ENCODE measurements at regions not wholly inside any gene's neighbourhood (a gene's known extent, or its start where the extent isn't known, plus 50 kb on each side); places are given as distances from the start of the nearest gene placed in this dataset.
A peak's percentile ranks its signal among the peaks of the same experiment; 100 is the strongest.
"Not testable (repeated sequence)": the region's sequence is repeated elsewhere in the genome, so short reads cannot be mapped to it uniquely, and the experiment has no call there.

DNA sequence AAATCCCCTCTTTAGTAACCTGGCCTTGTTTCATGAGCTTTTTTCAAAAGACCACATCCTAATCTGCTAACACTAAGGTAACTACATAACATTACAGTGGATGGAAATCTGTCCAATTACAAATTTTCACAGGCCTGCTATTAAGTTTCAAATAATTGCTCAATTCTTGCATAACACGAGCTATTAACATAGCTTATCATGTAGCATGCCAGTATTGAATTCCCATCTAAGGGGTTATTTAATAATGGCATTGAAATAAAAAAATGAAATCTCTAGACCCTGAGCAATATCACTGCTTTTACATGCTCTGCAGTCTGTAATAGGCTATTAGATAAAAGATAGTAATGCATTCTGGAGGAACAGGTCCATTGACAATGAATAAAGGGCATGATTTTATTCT lies 748.3 kb upstream of the NECTIN3 start:
- DNase-seq, result no peak

DNA sequence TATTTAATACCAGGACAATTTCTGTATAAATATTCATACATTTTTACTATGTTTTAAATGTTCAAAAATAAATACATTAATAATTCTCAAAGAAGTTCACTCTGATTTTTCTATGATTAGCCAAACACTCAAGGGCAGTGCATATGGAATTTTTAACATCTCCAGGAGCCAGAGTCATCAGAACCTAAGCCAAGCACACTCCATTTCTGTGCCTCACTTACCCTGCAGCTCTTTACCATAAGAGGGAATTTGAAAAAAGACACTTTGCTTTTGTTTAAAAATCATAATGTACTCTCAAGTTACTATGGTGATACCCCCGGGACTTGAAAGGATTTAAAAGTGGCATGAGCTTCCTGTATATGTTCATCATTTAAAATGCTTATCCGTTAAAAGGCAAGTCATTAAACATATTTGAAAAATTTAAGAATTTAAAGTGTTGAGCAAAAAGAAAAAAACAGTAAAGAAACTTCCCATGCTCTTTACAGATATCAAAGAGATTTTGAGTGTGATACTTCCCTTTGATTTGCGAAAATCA lies 747.4 kb upstream of the NECTIN3 start:
- DNase-seq, result no peak

DNA sequence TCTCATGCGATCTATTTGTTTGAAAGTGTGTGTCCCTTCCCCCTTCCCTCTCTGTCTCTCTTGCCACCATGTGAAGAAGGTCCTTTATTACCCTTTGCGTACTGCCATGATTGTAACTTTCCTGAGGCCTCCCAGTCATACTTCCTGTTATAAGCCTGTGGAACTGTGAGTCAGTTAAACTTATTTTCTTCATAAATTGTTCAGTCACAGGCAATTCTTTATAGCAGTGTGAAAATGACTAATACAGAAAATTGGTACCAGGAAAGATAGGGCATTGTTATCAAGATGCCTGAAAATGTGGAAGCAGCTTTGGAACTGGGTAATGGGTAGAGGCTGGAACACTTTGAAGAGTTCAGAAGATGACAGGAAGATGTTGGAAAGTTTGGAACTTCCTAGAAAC lies 743.7 kb upstream of the NECTIN3 start:
- no peak for DNase-seq

DNA sequence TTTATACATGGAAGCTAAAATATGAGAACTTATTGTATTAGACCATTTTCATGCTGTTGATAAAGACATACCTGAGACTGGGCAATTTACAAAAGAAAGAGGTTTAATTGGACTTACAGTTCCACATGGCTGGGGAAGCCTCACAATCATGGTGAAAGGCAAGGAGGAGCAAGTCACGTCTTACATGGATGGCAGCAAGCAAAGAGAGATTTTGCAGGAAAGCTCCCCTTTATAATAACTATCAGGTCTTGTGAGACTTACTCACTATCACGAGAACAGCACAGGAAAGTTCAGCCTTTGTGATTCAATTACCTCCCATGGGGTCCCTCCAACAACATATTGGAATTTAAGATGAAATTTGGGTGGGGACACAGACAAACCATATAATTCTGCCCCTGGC lies 740.1 kb upstream of the NECTIN3 start:
- not testable (repeated sequence) for DNase-seq

DNA sequence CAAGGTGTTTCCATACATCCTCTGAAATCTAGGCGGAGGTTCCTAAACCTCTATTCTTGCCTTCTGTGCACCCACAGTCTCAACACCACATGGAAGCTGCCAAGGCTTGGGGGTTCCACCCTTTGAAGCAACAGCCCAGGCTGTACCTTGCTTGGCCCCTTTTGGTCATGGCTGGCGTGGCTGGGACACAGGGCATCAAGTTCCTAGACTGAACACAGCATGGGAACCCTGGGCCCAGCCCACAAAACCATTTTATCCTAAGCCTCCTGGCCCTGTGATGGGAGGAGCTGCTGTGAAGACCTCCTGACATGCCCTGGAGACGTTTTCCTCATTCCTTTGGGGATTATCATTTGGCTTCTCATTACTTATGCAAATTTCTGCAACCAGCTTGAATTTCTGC lies 739.0 kb upstream of the NECTIN3 start:
- no peak for DNase-seq

DNA sequence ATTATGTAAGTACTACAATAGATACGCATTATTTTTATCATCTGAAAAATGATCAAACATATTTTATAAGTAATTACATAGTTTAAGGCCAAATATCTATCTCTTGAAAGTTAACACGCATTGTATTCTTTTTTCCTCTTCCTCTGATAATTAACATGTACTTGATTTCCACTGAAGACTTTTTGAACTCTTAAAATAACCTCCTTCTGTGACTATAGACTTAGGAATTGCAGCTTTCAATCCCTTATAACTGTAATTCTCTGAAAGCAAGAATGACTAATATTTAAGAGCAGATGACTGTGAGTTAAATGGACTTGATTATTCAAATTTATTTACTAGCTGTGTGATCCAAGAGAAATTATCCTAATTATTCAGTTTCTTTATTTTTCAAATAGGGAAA lies 730.6 kb upstream of the NECTIN3 start:
- DNase-seq, result no peak

DNA sequence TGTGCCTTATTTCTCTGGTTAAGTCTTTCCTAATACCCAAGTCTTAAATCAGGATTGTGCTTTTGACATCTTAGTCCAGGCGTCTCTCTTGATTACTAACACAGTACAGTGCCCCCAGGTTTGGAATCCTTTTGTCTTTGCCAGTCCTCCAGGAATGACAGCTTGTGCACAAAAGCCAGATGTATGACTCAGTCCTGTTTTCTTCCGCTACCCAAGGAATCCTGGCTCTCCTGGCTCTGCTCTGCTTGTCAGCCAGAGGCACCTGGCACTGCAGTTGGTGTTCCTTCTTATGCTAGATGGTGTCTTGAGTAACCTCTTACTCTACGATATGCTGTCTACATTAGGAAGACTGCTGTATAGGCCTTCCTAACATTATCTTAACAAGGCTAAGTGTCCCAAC lies 728.2 kb upstream of the NECTIN3 start:
- no peak for DNase-seq

DNA sequence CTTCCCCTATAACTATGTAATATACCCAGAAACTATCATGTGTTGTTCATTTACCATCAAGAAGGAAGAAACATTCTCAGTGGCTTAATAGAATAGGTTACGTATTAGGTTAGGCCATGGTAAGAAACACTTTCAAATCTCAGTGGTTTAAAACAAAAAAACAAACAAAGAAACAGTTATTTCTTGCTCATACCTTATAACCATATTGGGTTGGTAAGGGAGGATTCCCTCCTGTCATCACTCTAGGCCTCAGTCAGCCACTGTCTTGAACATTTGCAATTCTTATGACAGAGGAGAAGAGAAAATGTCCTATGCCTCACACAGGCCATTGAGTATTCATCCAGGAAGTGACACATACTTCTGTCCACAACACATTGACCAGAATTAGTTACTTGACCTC lies 727.7 kb upstream of the NECTIN3 start:
- no peak for DNase-seq

DNA sequence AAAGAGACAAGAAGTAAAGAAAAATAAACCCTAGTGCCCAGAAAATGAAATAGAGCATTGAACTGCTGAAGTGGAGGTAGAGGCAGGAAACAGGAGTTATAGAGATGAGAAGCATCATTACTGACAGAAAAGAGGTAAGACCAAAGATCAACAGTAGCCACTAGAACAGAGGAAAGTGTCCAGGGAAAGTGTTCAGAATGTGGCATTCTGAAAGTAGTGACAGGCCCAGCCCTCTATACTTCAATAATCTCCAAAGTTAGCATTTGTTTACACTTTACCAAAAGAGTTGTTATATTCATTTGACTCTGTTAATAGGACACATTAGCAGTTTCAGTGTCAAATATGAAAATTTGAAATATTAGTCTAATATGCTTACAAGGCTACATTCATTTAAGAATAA lies 727.1 kb upstream of the NECTIN3 start:
- no peak for DNase-seq

DNA sequence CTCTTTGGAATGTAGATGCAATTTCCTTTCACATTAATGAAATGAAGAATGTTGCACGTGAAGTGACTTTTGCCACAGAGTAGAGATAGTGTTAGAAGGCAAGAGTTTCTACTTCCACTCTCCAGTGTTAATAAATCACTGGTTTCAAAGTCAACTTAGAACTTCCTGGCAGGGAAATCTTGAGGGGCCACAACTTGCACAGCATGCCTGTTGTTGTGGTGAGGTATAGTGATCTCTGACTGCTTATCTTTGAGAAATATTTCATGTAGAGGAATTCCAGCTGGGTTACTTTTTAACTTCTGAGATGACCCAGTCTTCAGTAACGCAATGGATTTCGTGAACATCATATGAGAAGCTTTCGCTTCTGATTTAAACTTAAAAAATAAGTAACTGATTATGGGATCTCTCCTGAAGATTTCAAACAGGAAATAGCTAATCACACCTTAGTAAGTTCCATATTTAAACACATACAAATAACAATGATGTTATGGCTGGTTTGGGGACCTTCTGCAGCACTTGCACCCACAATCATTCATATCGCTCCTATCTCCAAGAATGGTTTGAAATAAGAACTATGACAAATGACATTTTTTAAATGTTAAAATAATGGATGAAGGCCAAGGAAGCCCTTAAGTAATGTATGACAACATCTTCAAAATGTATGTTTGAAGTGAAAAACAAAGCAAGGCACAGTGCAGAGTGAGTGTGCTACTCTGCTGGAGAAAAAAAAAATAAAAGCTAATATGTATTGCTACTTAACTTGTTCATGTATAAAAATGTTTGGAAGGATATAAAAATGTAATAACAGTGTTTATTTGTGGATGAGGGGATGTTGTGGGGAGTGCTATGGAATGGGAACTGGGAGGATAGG lies 726.5 kb upstream of the NECTIN3 start:
- DNase-seq, result no peak

DNA sequence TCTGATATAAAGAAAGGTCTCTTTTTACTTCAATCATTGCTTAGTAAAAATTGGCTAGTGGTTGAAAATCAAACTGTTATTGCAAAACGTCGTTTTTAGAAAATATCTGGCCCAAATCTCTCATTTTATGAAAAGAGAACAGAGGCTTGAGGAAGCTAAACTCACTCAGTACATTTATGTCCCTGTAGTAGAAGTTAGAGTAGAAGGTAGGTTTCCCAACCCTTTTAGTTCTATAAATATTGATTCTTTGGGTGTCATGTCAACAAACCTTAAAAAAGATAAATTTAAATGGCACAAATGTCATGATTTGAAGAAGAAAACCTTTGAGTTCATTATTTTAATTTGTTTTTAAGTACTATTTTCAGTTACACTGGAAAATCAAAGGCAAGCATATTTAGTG lies 722.3 kb upstream of the NECTIN3 start:
- no peak for DNase-seq

DNA sequence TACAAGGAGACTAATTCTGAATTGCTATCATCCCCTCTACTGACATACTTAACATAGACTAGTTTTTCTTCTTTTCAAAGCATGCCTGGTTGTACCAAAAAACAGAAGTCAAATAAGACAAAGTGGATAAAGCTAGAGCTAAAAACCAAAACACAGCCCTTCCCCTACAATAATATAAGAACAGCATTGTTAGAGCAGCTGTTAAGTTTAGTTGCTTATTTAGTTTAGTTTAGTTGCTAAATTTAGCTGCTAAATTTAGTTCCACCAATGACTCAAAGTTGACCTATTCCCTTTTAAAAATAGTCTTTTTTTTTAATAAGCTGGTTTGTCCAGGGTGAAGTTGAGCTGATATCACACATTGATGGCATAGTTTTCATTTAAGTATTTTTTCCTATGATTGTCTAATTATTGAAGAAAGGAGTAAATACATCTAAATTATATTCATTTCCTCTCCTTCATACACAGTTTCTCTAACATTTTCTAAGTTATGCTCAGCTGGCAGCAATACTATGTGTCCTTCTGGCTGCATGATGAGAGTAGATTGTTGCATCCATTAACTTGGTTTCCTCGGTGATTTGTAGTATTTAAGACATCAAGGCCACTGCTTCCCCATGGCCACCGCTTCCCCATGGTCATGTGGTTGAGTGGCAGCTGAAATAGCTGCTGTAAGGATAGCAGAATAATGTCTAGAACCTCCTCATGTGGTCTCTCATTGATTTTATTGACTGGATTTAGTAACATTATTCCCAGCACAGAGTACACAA lies 718.6 kb upstream of the NECTIN3 start:
- no peak for DNase-seq

DNA sequence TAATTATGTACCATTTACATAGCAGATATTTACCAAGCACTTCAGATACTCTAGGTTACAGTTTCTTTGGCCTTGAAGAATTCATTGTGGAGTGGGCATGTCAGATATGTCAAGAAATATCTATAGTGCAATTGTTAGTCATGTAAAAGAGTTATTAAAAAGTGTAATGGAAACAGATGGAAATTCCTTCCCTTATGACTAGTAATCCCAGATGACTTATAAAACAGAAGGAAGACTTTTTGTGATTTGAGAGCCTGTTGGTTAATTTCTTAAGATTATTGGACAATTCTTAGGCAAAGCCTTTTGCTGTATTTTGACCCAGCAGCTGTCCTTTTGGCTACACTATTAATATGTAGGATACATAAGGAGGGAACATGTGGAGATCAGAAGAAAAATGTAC lies 708.9 kb upstream of the NECTIN3 start:
- no peak for DNase-seq

DNA sequence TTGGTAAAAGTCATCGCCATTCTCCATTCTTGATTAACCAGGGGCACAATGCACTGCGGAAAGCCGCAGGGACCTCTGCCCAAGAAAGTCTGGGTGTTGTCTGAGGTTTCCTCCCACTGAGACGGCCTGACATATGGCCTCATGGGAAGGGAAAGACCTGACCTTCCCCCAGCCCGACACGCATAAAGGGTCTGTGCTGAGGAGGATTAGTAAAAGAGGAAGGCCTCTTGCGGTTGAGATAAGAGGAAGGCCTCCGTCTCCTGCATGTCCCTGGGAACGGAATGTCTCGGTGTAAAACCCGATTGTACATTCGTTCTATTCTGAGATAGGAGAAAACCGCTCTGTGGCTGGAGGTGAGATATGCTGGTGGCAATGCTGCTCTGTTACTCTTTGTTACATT lies 704.3 kb upstream of the NECTIN3 start:
- DNase-seq, result peak in 2 of 51 donors; percentile 2 to 3

DNA sequence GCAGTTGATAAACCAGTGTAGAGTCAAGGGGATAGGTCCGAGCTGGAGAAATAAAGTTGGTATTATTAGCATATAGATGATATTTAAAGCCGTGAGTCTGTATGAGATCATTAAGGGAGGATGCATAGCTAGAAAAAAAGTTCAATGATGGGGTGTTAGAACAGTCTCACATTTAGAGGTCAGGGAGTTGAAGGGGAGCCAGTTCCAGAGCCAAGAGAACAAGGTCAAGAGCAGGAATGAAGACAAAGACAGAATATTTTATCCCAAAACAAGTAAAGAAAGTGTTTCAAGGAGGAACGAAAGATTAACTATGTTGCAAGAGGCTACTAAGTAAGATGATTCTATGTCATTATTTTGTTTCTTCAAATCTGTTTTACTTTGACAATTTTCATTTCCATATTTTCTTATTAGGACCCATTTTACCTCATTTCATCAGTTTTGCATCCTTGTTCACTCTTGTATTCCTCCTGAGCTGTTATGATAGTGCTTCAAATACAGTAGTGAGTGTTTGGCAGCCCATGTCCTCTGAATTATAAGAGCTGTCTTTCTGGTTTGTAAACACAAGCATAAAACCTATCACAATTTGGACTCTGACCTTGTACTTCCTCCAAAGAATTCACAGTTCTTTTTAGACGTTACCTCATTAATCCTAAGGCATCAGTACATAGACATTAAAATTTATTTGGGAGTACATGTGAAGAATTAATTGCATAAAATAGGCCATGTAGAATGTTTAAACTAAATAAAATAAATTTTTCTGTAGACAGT lies 695.7 kb upstream of the NECTIN3 start:
- DNase-seq, result no peak

DNA sequence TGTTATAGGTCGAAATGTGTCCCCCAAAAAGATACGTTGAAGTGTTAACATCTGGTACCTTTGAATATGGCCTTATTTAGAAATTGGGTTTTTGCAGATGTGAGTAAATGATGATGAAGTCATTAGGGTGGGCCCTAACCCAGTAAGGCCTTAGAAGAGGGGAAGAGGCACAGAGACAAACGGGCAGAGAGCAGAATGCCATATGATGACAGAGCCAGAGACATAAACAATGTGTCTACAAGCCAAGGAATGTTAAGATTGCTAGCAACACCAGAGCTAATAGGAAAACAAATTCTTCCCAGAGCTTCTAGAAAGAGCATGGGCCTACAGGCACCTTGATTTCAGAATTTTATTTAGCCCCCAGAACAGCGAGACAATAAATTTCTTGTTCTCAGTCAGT lies 693.1 kb upstream of the NECTIN3 start:
- no peak for DNase-seq

DNA sequence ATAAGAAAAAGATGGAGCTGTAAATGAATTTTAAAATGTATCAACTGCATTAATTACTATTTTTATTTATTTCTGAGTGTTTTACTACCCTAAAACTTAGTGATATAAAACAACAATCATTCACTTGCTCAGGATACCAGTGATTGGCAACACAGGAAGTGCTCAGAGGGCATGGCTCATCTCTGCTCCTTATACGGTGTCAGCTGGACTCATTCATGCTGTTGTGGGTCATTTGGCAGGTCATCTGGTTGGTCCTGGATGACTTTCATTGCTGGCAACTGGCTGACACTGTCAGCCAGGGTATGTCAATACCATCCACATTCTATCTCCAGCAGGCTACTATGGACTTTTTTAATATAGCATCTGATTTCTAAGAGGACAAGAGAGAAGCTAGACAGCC lies 689.6 kb upstream of the NECTIN3 start:
- DNase-seq, result no peak

DNA sequence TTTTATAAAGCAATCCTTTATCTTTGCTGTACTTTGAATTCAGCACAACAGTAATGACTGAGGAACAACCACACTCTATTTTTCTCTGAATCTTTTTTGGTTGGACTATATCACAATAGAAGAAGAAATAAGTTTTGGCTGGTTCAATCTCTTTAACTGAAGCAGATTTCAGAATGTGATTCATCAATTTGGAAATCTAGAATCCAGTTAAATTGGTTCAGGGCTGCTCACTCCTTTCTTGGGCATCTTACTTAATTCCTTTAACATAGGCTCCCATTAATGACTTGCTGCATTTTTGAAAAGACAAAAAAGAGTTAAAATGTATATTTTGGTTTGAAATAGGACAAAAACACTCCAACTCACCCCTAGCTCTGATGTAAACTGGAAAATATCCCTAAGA lies 688.3 kb upstream of the NECTIN3 start:
- DNase-seq, result no peak

DNA sequence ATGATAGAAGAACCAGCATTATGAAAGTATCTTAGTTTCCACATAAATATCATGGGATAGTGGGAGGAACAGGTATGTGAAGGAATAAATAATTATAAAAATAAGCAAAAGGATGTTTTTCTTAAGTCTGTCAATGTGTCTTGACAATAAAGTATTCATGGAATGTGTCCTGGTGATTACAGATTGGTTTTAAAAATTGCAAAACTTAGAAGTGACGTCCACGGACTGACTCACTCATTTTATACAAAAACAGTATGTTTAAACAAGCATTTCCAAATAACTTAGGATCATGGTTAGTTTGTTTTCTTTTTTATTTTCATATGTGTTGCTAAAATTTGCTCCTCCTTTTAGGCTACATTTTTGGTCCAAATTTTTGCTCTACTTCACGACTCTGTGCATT lies 687.0 kb upstream of the NECTIN3 start:
- no peak for DNase-seq

DNA sequence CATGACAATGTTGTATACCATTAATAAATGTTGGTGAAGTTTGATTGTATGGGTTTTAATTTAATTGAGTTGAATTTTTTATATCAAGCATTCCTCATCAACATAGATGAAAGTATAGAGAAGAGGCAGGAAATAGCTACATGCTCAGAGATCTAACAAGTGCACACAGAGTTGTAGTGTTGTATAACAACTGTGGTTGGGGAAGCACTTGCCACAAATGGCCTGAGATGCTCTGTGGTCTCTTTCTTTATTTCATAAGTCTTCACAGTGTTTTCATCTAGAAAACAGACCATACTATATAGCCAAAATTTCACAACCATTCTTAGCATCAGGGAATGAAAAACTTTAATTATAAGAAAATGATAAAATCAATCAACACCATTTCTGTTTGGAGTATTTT lies 682.6 kb upstream of the NECTIN3 start:
- DNase-seq, result no peak

DNA sequence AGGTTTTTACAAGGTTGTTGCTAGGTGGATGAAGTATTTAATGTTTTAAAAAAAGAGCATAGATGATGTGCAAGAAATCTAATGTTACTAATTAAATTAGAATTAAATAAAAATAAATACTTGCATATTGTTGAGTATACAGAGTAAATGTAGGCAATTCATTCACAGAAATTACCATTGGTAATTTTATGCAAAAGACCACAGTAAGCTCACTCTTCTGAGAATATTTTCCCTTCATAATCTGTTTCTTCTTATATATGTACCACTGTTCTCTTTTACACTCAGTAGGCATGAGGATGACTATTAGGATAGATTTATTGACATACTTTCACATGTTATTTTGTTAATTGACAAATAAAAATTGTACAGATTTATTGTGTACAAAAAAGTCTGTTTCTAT lies 681.2 kb upstream of the NECTIN3 start:
- no peak for DNase-seq

DNA sequence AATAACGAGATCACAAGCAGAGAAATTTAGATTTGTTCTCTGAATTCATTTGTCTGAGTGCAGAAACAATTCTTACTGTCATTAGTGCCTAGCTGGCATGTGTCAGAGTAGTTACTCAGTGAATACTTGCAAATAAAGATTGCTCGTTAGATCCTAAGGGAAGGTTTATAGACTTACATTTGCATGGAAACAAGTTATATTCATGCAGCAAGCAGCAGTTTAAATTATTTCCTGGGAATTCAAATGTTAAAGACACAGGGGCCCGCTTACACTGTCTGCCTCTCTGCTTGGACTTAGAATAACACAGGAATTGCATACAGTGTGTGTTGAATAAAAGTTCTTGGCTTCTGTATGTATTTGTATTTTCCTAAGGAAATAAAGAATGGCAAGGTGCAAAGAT lies 680.6 kb upstream of the NECTIN3 start:
- DNase-seq, result no peak
